Endothelial cell of umbilical vein (primary cell): ENCODE measurements at regions not wholly inside any gene's neighbourhood (a gene's known extent, or its start where the extent isn't known, plus 50 kb on each side); places are given as distances from the start of the nearest gene placed in this dataset.

Source experiments
- BruUV-seq: library from RNA; stranded (reverse); fragments of 400-500 nt; replicated peaks from 2 replicates; lab custom pipeline; 2021; lab: Mats Ljungman, UMichigan
- CTCF ChIA-PET: fragments of 300-600, 350-600 bp; sonication (Branson Sonifier 250); formaldehyde crosslinking; loops from one replicate; lab custom pipeline; 2021; ENCODE audit warnings: antibody characterized with exemption, inconsistent platforms; lab: Charles Lee
- POLR2A ChIA-PET: fragments of 300-600, 350-600 bp; sonication (Branson Sonifier 250); formaldehyde crosslinking; loops from one replicate; lab custom pipeline; 2021; ENCODE audit warnings: antibody characterized with exemption, inconsistent platforms; lab: Charles Lee
- DNase-seq: peaks from one replicate; pipeline ENCODE4 v3.0.0-alpha.2; 2011; ENCODE audit warnings: low read depth, low spot score
- FAIRE-seq: peaks from 2 replicates; lab custom pipeline; 2011; peaks lifted over from hg19 to GRCh38; lab: Jason Lieb, UNC
- H2AFZ ChIP-seq: 2 replicates; pipeline ENCODE4 v1.6.0; 2012; ENCODE audit warnings: low read depth, low read length, control low read depth, inconsistent platforms
- H3K27ac ChIP-seq: 2 replicates; pipeline ENCODE4 v1.5.1; 2011; ENCODE audit warnings: low read depth, mild to moderate bottlenecking, control low read depth, low read length, moderate library complexity; ENCODE audit not compliant: insufficient read depth
- H3K27me3 ChIP-seq, 2 experiments: 2 replicates each; pipeline versions ENCODE4 v1.6.0 to v1.6.1; 2011; ENCODE audit warnings: low read length in 2 of 2, mixed read lengths in 1 of 2; ENCODE audit not compliant: control insufficient read depth in 2 of 2, insufficient read depth in 2 of 2
- H3K36me3 ChIP-seq, 2 experiments: 2 replicates in 1 of 2; 3 replicates in 1 of 2; pipeline ENCODE4 v1.5.1; 2011; ENCODE audit warnings: low read length in 2 of 2, mild to moderate bottlenecking in 1 of 2, moderate library complexity in 1 of 2; ENCODE audit not compliant: control insufficient read depth in 2 of 2, insufficient read depth in 2 of 2; ENCODE audit errors: extremely low read depth in 1 of 2
- H3K4me1 ChIP-seq: 3 replicates; pipeline ENCODE4 v1.5.1; 2011; ENCODE audit warnings: mild to moderate bottlenecking, low read length; ENCODE audit not compliant: control insufficient read depth, insufficient read depth; ENCODE audit errors: extremely low read depth
- H3K4me2 ChIP-seq: 2 replicates; pipeline ENCODE4 v1.6.1; 2011; ENCODE audit warnings: low read length, control low read depth, mixed read lengths; ENCODE audit not compliant: insufficient read depth
- H3K4me3 ChIP-seq, 3 experiments: fragments of 200-600 bp in 1 of 3; sonication (generic), shearing (Covaris generic) in 1 of 3; replicated peaks in 1 of 3; 2 replicates each; pipeline ENCODE4 v1.5.1; 2011 to 2016; ENCODE audit warnings: control low read depth in 3 of 3, low read length in 3 of 3, mild to moderate bottlenecking in 2 of 3, inconsistent platforms in 1 of 3, low read depth in 1 of 3, moderate library complexity in 1 of 3; ENCODE audit not compliant: insufficient read depth in 1 of 3
- H3K79me2 ChIP-seq: 2 replicates; pipeline ENCODE4 v1.6.0; 2012; ENCODE audit warnings: low read length, inconsistent platforms; ENCODE audit not compliant: control insufficient read depth, insufficient read depth
- H3K9ac ChIP-seq: replicated peaks from 2 replicates; pipeline ENCODE3; 2011; ENCODE audit warnings: low read length, control low read depth; ENCODE audit not compliant: insufficient read depth; ENCODE audit errors: extremely low read depth
- H3K9me1 ChIP-seq: replicated peaks from 3 replicates; pipeline ENCODE4 v1.6.0; 2011; ENCODE audit warnings: mild to moderate bottlenecking, low read length; ENCODE audit not compliant: control insufficient read depth, insufficient read depth; ENCODE audit errors: extremely low read depth
- H3K9me3 ChIP-seq: replicated peaks from 2 replicates; pipeline ENCODE4 v1.5.1; 2012; ENCODE audit warnings: low read length, inconsistent platforms; ENCODE audit not compliant: control insufficient read depth, insufficient read depth
- H4K20me1 ChIP-seq: replicated peaks from 2 replicates; pipeline ENCODE3; 2011; ENCODE audit warnings: mild to moderate bottlenecking, low read length; ENCODE audit not compliant: control insufficient read depth, insufficient read depth; ENCODE audit errors: extremely low read depth
- EZH2 ChIP-seq: IDR thresholded peaks from 2 replicates; pipeline ENCODE4 v1.6.1; 2012; ENCODE audit warnings: borderline replicate concordance, low read depth, mild to moderate bottlenecking, moderate library complexity, low read length, inconsistent platforms; ENCODE audit not compliant: severe bottlenecking
- FOS ChIP-seq: IDR thresholded peaks from 2 replicates; pipeline ENCODE4 v1.6.1; 2011; ENCODE audit warnings: mild to moderate bottlenecking, low read length, moderate library complexity, borderline replicate concordance; ENCODE audit not compliant: insufficient read depth
- GATA2 ChIP-seq: IDR thresholded peaks from 2 replicates; pipeline ENCODE4 v1.7.0; 2011; ENCODE audit warnings: low read depth, mild to moderate bottlenecking, moderate library complexity, mixed read lengths, low read length; ENCODE audit not compliant: insufficient read length, insufficient read depth
- JUN ChIP-seq: IDR thresholded peaks from 2 replicates; pipeline ENCODE4 v1.6.1; 2011; ENCODE audit warnings: borderline replicate concordance, low read depth; ENCODE audit not compliant: insufficient read length, insufficient read depth
- MYC ChIP-seq: IDR thresholded peaks from one replicate; pipeline ENCODE4 v1.6.1; 2011; ENCODE audit warnings: mild to moderate bottlenecking, low read depth, low read length
- POLR2A ChIP-seq: IDR thresholded peaks from 2 replicates; pipeline ENCODE4 v1.6.1; 2012; ENCODE audit warnings: low read depth, mild to moderate bottlenecking, control low read depth, low read length
- POLR2AphosphoS5 ChIP-seq: IDR thresholded peaks from 2 replicates; pipeline ENCODE4 v1.6.1; 2012; ENCODE audit warnings: low read depth, mild to moderate bottlenecking, control low read depth, low read length, moderate library complexity; ENCODE audit not compliant: insufficient read depth
- dilution Hi-C: fragments of 300-500 bp; cut with MboI; formaldehyde crosslinking; loops from one replicate; pipeline ENCODE4 v1.15.0; 2019; ENCODE audit warnings: low sequenced_read_pairs; ENCODE audit not compliant: extremely low pct_ligation_motif_present
- intact Hi-C: fragments of 100-400 bp; cut with micrococcal nuclease; formaldehyde crosslinking; loops from one replicate; pipeline ENCODE4 v1.10.0; 2022
- TF ChIP-seq, protein P1 (sequence below): IDR thresholded peaks from 2 replicates; pipeline ENCODE4 v1.6.1; 2011; ENCODE audit not compliant: insufficient read depth, insufficient read length
- TF ChIP-seq, protein P2 (sequence below), 2 donors: IDR thresholded peaks; 1 replicate in 1 of 2; 2 replicates in 1 of 2; pipeline ENCODE4 v1.5.1; 2011; ENCODE audit warnings: low read length in 2 of 2, mild to moderate bottlenecking in 2 of 2, moderate library complexity in 2 of 2, control low read depth in 1 of 2, inconsistent platforms in 1 of 2, low read depth in 1 of 2; ENCODE audit not compliant: insufficient read depth in 1 of 2; ENCODE audit errors: extremely low read depth in 1 of 2

DNA sequence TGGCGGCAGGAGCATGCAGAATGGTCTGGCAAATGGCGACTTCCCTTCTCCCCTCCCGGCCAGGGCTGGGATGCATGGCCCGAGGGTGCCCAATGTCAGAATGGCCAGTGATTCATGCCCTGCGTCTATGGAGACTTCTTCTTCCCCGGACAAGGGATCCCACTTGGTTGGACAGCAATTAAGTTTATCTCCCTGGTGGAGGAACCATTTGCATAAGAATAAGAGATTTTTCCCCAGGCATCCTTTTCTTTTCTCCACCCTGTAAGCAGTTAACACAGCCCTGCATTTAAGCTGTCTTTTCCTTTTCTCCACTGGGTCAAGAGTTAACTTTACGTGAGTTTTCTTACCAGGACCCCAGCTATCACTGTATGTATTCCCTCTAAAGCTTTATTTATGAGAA, 856.6 kb downstream of the GLUD2 start:
- Histone ChIP-seq H3K4me2 (no peak overlapping the region), H3K79me2 (no peaks in the 10 kb centered on the region), H3K9me1 (no peaks in the 10 kb centered on the region), H3K9me3 (no peaks in the 10 kb centered on the region), H3K4me3 (no peak overlapping the region), H3K27ac (no peak overlapping the region), H3K9ac (no peak overlapping the region), H3K36me3 (no peaks in the 10 kb centered on the region), H2AFZ (no peak overlapping the region), H3K27me3 (no peaks in the 10 kb centered on the region), H4K20me1 (no peaks in the 10 kb centered on the region), H3K4me1 (no peaks in the 10 kb centered on the region)
- FAIRE-seq (no peak), DNase-seq (no peak)
- TF ChIP-seq, protein P1, sequence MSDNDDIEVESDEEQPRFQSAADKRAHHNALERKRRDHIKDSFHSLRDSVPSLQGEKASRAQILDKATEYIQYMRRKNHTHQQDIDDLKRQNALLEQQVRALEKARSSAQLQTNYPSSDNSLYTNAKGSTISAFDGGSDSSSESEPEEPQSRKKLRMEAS = no peak
- TF ChIP-seq POLR2AphosphoS5 = no peak
- no peak for TF ChIP-seq FOS
- TF ChIP-seq JUN = no peak
- no peak for TF ChIP-seq GATA2
- TF ChIP-seq POLR2A = no peak
- TF ChIP-seq MYC = no peak
- TF ChIP-seq, protein P2, sequence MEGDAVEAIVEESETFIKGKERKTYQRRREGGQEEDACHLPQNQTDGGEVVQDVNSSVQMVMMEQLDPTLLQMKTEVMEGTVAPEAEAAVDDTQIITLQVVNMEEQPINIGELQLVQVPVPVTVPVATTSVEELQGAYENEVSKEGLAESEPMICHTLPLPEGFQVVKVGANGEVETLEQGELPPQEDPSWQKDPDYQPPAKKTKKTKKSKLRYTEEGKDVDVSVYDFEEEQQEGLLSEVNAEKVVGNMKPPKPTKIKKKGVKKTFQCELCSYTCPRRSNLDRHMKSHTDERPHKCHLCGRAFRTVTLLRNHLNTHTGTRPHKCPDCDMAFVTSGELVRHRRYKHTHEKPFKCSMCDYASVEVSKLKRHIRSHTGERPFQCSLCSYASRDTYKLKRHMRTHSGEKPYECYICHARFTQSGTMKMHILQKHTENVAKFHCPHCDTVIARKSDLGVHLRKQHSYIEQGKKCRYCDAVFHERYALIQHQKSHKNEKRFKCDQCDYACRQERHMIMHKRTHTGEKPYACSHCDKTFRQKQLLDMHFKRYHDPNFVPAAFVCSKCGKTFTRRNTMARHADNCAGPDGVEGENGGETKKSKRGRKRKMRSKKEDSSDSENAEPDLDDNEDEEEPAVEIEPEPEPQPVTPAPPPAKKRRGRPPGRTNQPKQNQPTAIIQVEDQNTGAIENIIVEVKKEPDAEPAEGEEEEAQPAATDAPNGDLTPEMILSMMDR (IDR thresholded peaks at IDR 0.05; ENCODE audit: extremely low read depth in 1 of 2, insufficient read depth in 1 of 2, low read depth in 1 of 2, low read length in 2 of 2) = no peak
- TF ChIP-seq EZH2 = no peak
- no TSS peak for BruUV-seq
- CTCF ChIA-PET = no interaction called here
- POLR2A ChIA-PET = no interaction called here
- intact Hi-C loops = no loop called here
- dilution Hi-C loops = no loop called here
